GM12878 (cell line): ENCODE measurements at regions not wholly inside any gene's neighbourhood (a gene's known extent, or its start where the extent isn't known, plus 50 kb on each side); places are given as distances from the start of the nearest gene placed in this dataset.

Experiments
- BMI1 ChIP-seq: fragments of 450-650 bp; IDR thresholded peaks from 2 replicates; pipeline ENCODE4 v1.6.1; 2016; ENCODE audit warnings: mild to moderate bottlenecking, moderate library complexity, borderline replicate concordance
- CREB1 ChIP-seq: IDR thresholded peaks from 2 replicates; pipeline ENCODE4 v1.6.1; 2012; ENCODE audit warnings: low read depth, mild to moderate bottlenecking, inconsistent platforms
- DPF2 ChIP-seq: fragments of 450-650 bp; IDR thresholded peaks from 2 replicates; pipeline ENCODE4 v1.6.1; 2017; ENCODE audit warnings: mild to moderate bottlenecking
- EP300 ChIP-seq, 2 experiments: fragments of 150-350 bp in 1 of 2; IDR thresholded peaks; 2 replicates each; pipeline ENCODE4 v1.6.1; 2011 to 2012; ENCODE audit warnings: low read depth in 2 of 2, low read length in 2 of 2, borderline replicate concordance in 1 of 2, improper control_type of control experiment in 1 of 2, inconsistent platforms in 1 of 2; ENCODE audit not compliant: control insufficient read depth in 1 of 2
- EZH2 ChIP-seq: IDR thresholded peaks from 2 replicates; pipeline ENCODE4 v1.6.1; 2012; ENCODE audit warnings: low read depth, mild to moderate bottlenecking, control low read depth, inconsistent platforms, low read length, borderline replicate concordance; ENCODE audit not compliant: control insufficient read depth
- GABPA ChIP-seq: IDR thresholded peaks from 2 replicates; pipeline ENCODE4 v1.6.1; 2014; ENCODE audit warnings: antibody characterized with exemption, low read depth, mild to moderate bottlenecking, inconsistent platforms
- HCFC1 ChIP-seq: fragments of 150-350 bp; IDR thresholded peaks from 2 replicates; pipeline ENCODE4 v1.6.1; 2014; ENCODE audit warnings: low read length
- MXI1 ChIP-seq: fragments of 150-350 bp; IDR thresholded peaks from 2 replicates; pipeline ENCODE4 v1.6.1; 2011; ENCODE audit warnings: low read depth, mild to moderate bottlenecking, inconsistent platforms, low read length, improper control_type of control experiment
- POLR2A ChIP-seq: IDR thresholded peaks from 2 replicates; pipeline ENCODE4 v1.6.1; 2011; ENCODE audit warnings: low read depth, mild to moderate bottlenecking, low read length
- RB1 ChIP-seq: fragments of 450-650 bp; formaldehyde crosslinking; IDR thresholded peaks from 2 replicates; pipeline ENCODE4 v1.6.1; 2017; ENCODE audit warnings: mild to moderate bottlenecking, borderline replicate concordance
- SMC3 ChIP-seq: IDR thresholded peaks from 2 replicates; pipeline ENCODE4 v1.6.1; 2011; ENCODE audit warnings: low read length, improper control_type of control experiment, borderline replicate concordance
- SP1 ChIP-seq: IDR thresholded peaks from one replicate; pipeline ENCODE4 v1.6.1; 2011; ENCODE audit warnings: low read depth, low read length
- TF ChIP-seq, protein P1 (sequence below), 3 experiments: IDR thresholded peaks in 2 of 3; conservative IDR thresholded peaks in 1 of 3; 2 replicates each; pipeline ENCODE4 v1.5.1; 2011; ENCODE audit warnings: low read depth in 3 of 3, low read length in 3 of 3, mild to moderate bottlenecking in 3 of 3, control low read depth in 2 of 3, moderate library complexity in 2 of 3, inconsistent platforms in 1 of 3, mixed read lengths in 1 of 3; ENCODE audit not compliant: control insufficient read depth in 2 of 3, insufficient read depth in 1 of 3; ENCODE audit errors: extremely low read depth in 1 of 3
- TF ChIP-seq, protein P2 (sequence below): IDR thresholded peaks from 2 replicates; pipeline ENCODE4 v1.6.1; 2012; ENCODE audit warnings: low read depth, low read length, improper control_type of control experiment

DNA sequence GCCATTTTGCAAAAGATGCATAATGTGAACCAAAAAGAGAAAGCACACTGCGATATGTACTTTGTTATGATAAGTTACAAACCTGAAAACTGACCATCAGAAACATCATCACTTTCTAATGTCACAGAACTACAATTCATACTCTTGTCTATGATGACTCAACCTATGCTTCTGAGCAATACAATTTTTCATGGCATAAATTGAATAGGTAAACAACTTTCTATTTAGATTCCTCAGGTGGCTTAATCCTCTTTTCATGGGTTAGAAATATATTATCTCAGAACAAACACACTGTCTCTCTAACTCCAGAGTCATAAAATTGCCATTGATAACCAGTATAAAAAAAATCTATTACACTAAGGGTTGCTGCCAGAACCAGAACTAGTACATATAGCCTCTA, 1715.0 kb upstream of the FLRT2 start:
- no peak for TF ChIP-seq RB1
- TF ChIP-seq, protein P1, sequence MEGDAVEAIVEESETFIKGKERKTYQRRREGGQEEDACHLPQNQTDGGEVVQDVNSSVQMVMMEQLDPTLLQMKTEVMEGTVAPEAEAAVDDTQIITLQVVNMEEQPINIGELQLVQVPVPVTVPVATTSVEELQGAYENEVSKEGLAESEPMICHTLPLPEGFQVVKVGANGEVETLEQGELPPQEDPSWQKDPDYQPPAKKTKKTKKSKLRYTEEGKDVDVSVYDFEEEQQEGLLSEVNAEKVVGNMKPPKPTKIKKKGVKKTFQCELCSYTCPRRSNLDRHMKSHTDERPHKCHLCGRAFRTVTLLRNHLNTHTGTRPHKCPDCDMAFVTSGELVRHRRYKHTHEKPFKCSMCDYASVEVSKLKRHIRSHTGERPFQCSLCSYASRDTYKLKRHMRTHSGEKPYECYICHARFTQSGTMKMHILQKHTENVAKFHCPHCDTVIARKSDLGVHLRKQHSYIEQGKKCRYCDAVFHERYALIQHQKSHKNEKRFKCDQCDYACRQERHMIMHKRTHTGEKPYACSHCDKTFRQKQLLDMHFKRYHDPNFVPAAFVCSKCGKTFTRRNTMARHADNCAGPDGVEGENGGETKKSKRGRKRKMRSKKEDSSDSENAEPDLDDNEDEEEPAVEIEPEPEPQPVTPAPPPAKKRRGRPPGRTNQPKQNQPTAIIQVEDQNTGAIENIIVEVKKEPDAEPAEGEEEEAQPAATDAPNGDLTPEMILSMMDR (IDR thresholded peaks at IDR 0.05 in 2 of 3, conservative IDR thresholded peaks at IDR 0.05 in 1 of 3; ENCODE audit: control insufficient read depth in 2 of 3, extremely low read depth in 1 of 3, insufficient read depth in 1 of 3, low read depth in 3 of 3, low read length in 3 of 3): no peak
- TF ChIP-seq EP300 (IDR thresholded peaks at IDR 0.05; ENCODE audit: borderline replicate concordance in 1 of 2, control insufficient read depth in 1 of 2, low read depth in 2 of 2, low read length in 2 of 2): no peak
- TF ChIP-seq SP1: no peak
- TF ChIP-seq BMI1: no peak
- no peak for TF ChIP-seq GABPA
- TF ChIP-seq MXI1: no peak
- TF ChIP-seq CREB1: no peak
- TF ChIP-seq, protein P2, sequence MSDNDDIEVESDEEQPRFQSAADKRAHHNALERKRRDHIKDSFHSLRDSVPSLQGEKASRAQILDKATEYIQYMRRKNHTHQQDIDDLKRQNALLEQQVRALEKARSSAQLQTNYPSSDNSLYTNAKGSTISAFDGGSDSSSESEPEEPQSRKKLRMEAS: no peak
- TF ChIP-seq HCFC1: no peak
- TF ChIP-seq SMC3: no peak
- no peak for TF ChIP-seq POLR2A
- TF ChIP-seq DPF2: no peak
- TF ChIP-seq EZH2: no peak
